HG02798 (cell line): ENCODE measurements at regions not wholly inside any gene's neighbourhood (a gene's known extent, or its start where the extent isn't known, plus 50 kb on each side); places are given as distances from the start of the nearest gene placed in this dataset.

Source experiments
- ATAC-seq: cut with Tn5 transposase; IDR thresholded peaks from one replicate; pipeline ENCODE4 v1.9.1; 2021; ENCODE audit warnings: mild to moderate bottlenecking; ENCODE audit not compliant: unreplicated experiment, poor library complexity

GRCh38 chr19:29390742-29391141 is 135.1 kb upstream of the VSTM2B start:
- no peak for ATAC-seq

DNA sequence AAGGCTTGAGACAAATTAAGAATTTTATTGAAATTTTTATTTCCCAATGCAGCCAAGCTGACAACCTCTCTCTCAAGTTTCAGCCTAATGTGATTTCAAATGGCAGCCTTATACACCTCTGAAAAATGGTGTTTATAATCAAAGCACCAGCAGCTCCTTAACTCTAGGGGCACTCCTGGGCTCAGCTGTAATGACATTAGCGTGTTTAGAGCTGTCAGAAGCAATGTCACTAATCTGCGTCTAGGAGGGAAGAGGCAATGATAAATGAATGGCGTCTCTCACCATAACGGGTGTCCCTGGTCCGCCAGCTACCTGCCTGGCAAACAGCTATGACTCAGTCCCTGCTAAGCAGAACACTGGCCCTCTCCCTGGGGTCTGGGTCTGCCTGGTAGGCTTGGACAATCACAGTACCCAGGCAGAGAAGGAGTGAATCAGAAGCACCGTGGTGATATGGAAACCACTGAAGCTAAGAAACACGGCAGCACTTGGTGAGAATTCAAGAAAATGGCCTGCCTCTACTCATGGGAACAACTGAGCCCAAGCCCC is 131.8 kb upstream of the VSTM2B start:
- ATAC-seq: no peak

- no peak for ATAC-seq
Observed at GRCh38 chr19:29395111-29395733, 130.6 kb upstream of the VSTM2B start.

- ATAC-seq: no peak
Observed at GRCh38 chr19:29395734-29396414, 129.9 kb upstream of the VSTM2B start.

DNA sequence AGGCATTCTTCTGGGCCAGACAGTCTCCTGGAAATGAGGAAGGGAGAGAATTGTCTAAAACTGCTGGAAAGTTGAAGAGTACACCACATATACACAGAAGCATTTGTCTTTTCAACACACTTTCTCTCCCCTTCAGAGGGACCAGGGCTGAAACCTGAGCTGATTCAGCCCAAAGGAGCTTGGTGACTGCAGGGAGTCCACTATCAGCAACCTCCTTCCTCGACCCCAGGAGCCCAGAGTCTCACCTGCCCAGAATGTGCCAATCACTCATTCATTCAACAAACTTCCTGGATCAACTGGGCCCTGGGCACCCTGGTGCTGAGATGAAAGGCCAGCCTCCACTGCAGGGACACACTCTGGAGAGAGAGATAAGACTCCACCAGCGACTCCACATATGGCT is 128.9 kb upstream of the VSTM2B start:
- no peak for ATAC-seq

DNA sequence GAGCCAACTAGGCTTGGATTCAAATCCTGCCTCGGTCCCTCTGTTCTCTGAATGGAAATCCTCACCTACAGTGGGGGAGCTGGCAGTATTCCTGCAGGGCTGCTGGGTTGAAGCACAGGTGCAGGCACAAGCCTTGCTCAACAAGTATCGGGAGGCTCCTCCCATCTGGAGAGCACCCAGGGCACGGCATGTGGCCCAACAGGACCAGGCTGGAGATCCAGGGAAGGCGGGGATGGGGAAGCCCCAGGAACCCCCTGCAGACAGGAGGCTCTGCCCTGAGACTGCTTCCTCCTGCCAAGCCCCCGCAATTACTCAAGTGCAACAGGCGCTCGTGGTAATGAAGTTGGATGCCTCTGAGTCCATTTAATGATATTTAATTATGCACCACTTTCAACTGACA is 128.0 kb upstream of the VSTM2B start:
- ATAC-seq: no peak

- no peak for ATAC-seq
Observed at GRCh38 chr19:29399804-29400203, 126.0 kb upstream of the VSTM2B start.

- no peak for ATAC-seq
Observed at GRCh38 chr19:29400917-29401711, 124.7 kb upstream of the VSTM2B start.

DNA sequence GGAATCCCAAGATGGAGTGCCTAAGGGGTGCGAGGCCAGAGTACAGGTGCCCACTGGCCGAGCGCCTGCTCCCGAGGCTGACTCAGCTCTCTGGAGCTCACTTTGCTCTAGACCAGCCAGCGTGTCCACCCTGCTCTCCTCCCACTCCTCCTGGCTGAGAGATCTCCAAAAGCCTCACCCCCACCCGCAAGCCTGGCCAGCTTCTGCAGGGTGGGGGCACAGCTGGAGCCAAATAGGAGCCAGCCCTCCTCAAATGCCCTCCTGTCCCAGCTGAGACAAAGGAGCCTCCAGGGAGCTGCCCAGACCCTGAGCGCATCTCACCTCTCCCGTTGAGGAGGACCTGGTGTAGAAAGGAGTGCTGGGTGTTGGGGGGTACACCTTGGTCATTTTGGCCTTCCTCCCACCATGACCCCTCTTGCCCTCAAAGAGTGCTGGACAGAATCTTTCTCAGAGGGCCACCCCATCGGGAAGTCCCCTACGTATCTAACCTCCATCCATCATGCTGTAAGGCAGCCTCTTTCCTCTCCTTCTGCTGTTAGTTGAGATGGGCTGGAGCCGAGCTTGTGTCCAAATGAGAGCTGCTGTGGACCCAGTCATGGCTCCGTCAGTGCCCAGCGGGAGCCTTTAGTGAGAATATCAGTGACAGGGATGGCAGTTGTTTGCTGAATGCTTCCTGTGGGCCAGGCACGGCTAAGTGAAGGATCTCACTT is 123.9 kb upstream of the VSTM2B start:
- ATAC-seq: no peak

- no peak for ATAC-seq
Observed at GRCh38 chr19:29402563-29402962, 123.2 kb upstream of the VSTM2B start.

DNA sequence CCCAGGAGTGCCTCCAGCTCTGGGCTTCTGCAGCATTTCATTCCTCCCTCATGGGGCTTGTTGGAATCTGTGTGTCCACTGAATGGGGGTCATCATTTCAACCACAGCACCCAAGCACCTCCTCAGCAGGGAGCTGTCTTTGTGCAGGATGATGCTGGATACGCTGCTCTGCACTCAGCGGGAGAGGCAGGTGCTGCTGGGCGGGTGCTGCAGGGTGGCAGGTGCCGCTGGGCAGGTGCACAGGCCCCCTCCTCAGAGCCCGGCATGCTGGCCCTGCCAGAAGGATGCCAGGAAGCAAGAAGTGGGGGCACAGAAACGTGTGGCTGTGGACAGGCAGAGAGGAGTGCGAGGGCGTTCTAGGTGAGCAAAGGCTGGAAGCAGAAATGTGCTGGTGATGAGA is 121.8 kb upstream of the VSTM2B start:
- no peak for ATAC-seq

- no peak for ATAC-seq
Observed at GRCh38 chr19:29404951-29405727, 120.7 kb upstream of the VSTM2B start.

- ATAC-seq: no peak
Observed at GRCh38 chr19:29405728-29405995, 120.1 kb upstream of the VSTM2B start.

DNA sequence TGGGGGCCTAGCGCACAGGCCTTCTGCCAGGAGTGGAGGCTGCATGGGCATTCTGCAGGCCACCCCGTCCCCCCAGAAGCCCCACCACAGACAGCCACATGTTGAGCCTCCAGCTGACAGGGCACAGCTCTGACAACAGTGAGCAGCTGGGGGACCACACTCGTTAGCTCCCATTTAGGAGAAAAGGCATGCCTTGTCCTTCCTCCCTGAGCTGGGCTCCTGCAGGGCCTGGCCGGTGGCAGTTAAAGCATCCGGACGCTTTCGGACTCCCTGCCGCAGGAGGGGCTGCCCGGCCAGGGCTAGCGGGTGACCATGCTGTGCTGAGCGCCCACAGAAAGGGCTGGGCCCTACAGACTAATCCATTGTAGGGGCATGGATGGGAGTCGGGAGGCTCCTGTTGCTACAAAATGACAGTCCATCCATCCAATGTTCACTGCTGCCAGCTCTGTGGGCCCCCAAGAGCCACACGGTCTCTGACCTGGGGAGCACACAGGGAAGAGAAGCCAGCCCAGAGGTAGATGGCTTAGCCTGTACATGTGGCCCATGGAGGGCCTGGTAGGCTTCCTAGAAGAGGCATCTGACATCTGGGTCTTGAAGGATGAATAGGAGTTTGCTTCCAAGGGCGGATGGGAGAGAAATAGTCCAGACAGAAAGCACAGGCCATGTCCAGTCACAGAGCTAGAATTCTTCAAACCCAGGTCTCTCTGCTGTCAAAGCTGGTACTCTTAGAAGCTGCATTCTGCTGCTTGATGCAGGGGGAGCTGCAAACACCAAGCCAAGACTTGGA is 116.5 kb upstream of the VSTM2B start:
- no peak for ATAC-seq

DNA sequence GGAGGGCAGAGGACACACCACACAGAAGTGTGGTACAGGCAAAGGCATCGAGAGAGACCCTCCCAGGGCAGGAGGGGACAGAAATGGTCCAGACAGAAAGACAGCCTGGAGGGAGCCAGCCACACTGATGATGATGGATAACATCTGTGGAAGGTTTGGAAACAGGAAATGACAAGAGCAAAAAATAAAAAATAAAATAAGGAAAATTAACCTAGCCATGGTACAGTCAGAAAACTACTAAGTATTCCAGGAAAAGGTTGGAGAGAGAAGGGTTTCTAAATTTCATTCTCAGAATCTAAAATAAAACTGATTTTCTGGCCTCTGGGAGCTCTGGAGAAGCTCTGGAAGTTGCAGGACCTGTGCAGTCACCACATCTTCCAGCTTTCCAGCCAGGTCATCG is 115.2 kb upstream of the VSTM2B start:
- no peak for ATAC-seq

- ATAC-seq: no peak
Observed at GRCh38 chr19:29411113-29411581, 114.6 kb upstream of the VSTM2B start.

GRCh38 chr19:29413435-29413834 is 112.4 kb upstream of the VSTM2B start:
- ATAC-seq: no peak

DNA sequence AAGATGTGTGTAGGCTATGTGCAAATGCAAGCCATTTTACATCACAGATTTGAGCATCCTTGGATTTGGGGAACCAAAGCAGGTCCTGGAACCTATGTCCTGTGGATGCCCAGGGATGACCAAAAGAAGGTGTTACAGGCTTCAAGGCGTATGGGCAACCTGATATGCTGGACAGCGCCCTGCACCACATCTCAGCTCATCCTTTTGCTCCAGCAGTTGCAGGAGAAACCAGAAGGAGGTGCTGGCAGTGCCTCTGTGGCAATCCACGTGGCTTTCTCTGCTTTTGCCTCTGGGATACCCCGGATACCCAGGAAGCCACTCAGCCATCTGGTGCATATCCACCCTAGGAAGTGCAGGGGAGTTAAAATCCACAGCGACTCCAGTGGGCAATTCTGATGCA is 110.3 kb upstream of the VSTM2B start:
- no peak for ATAC-seq

DNA sequence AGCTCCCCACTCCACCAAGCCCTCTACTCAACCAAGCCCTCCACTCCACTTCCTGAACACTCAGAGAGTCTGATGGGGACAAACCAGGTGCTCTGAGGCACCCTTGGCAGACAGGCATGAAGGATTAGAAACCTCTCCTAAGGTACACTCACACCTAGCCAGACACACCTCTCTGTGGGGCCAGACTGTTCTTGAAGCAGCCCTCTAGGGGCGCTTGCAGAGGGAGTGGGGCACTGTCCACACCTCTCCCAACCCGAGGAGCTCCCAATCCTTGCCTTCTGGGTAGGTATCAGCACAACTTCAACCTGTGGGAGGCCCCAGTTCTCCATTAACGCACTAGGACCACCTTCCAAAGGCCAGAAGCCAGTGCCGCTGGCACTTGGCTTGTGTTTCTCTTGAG is 108.7 kb upstream of the VSTM2B start:
- no peak for ATAC-seq
